Coronary artery (tissue), 2 donors: ENCODE measurements at regions not wholly inside any gene's neighbourhood (a gene's known extent, or its start where the extent isn't known, plus 50 kb on each side); places are given as distances from the start of the nearest gene placed in this dataset.

Experiments used
- DNase-seq: peaks from one replicate; pipeline ENCODE4 v3.0.0-alpha.2; 2017; ENCODE audit warnings: low spot score
- H3K27ac ChIP-seq, 2 donors: fragments of 200-600 bp; sonication (generic); one replicate each; pipeline ENCODE4 v1.5.1; 2016 to 2019
- H3K4me3 ChIP-seq: fragments of 200-600 bp; sonication (generic); 2 replicates; pipeline ENCODE4 v1.5.1; 2016; ENCODE audit warnings: mild to moderate bottlenecking, moderate library complexity
- TF ChIP-seq, protein P1 (sequence below): fragments of 200-600 bp; sonication (generic); IDR thresholded peaks from one replicate; pipeline ENCODE4 v1.5.1; 2019; ENCODE audit warnings: antibody characterized with exemption

DNA sequence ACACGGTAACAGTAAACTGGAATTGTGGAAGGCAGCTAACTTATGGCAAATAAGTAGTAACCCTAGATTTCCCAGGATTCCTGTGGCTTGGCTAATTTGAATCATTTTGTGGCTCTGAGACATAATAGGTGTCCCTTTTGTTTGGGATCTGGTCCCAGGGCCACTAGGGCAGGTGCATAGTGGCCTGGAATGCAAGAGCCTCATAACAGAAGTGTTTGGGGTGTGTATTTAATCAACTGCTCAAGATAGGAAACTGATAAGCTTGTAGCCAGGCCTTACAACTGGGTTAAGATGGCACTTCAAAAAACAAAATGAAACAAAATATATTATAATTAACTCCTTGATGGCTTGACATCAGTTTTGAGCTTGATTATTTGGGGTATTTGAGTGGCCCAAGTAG, 541.8 kb downstream of the ETV1 start:
- H3K4me3 ChIP-seq, result no peak overlapping the region
- DNase-seq, result no peak
- no peak overlapping the region for H3K27ac ChIP-seq
- TF ChIP-seq, protein P1, sequence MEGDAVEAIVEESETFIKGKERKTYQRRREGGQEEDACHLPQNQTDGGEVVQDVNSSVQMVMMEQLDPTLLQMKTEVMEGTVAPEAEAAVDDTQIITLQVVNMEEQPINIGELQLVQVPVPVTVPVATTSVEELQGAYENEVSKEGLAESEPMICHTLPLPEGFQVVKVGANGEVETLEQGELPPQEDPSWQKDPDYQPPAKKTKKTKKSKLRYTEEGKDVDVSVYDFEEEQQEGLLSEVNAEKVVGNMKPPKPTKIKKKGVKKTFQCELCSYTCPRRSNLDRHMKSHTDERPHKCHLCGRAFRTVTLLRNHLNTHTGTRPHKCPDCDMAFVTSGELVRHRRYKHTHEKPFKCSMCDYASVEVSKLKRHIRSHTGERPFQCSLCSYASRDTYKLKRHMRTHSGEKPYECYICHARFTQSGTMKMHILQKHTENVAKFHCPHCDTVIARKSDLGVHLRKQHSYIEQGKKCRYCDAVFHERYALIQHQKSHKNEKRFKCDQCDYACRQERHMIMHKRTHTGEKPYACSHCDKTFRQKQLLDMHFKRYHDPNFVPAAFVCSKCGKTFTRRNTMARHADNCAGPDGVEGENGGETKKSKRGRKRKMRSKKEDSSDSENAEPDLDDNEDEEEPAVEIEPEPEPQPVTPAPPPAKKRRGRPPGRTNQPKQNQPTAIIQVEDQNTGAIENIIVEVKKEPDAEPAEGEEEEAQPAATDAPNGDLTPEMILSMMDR, result no peak

DNA sequence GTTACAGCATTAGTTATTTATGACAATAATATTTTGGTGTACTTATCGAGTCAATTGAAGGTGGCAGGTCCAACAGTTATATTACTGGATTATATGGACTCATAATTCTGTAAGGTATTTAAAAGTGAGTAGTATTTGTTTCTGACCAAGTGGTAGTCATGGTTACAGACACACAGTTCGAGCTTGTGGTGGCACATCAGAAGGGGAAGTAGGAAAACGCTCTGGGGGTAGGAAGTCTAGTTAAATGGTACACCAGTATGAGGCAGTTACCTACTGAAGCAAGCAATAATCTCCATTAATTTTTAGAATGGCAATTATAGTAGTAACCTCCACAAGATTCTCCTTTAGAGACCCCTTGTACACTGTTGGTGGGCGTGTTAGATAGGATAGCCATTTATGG, 541.2 kb downstream of the ETV1 start:
- no peak overlapping the region for H3K4me3 ChIP-seq
- TF ChIP-seq, protein P1, result no peak
- H3K27ac ChIP-seq, result no peak overlapping the region
- no peak for DNase-seq

DNA sequence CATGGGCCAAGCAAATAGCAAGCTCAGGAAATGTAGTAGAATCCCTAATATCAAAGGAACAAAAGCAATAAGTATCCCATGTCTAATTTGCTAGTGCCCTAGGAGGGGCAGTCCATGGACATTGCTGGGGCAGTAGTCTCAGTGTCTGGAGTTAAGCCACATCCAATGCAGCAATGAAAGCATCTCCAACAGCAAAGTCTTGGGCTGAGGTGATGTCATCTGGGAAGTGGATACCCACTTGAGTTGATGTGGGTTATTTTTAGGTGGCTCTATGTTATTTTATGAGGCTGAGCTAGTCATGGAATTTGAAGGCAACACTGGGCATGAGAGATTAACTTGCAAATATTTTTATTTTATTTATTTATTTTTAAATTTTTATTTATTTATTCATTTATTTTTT, 540.0 kb downstream of the ETV1 start:
- TF ChIP-seq, protein P1, result no peak
- no peak overlapping the region for H3K27ac ChIP-seq
- no peak overlapping the region for H3K4me3 ChIP-seq
- no peak for DNase-seq

DNA sequence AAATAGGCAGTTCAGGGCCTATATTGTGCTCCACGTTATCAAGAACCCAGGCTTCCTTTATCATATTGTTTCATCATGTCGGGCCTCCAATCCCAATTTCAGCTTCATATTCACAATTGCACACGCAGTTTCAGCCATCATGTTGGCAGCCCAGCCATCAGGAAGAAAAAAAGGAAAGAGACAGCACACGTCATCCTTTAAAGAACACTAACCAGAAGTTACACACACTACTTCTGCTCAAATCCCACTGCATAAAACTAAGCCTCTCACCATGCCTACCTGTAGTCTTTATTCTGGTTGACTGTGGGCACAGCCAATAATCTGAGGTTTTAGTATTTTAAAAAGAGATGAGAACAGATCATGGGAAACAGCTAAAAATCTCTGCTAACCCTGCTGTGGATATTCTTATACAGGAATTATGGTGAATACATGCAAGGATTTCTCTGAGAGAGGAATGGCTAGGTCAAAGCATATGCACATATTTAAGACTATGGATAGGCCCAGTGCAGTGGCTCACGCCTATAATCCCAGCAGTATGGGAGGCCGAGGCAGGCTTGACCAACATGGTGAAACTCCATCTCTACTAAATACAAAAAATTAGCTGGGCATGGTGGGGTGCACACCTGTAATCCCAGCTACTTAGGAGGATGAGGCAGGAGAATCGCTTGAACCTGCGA, 534.4 kb downstream of the ETV1 start:
- no peak overlapping the region for H3K4me3 ChIP-seq
- no peak overlapping the region for H3K27ac ChIP-seq
- DNase-seq, result no peak
- TF ChIP-seq, protein P1, result no peak

DNA sequence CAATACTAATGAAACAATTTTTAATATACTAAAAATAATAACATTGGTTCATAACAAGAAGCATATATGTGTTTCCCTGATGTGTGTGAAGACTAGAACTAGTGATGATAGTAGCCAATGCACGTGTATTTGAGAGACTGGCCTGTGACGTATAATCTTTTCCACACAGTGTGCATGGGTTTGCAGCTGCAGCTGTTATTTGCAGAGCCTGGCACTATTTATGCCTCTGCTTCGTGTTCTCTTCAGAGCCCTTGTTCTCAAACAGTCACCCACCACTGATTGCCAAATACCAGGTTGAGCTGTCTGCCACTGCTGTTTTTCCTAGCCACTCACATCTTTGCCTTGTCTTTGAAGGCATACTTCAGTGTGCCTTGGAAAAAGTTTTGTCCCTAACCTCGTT, 531.7 kb downstream of the ETV1 start:
- no peak for DNase-seq
- H3K4me3 ChIP-seq, result no peak overlapping the region
- TF ChIP-seq, protein P1, result no peak
- H3K27ac ChIP-seq, result no peak overlapping the region

DNA sequence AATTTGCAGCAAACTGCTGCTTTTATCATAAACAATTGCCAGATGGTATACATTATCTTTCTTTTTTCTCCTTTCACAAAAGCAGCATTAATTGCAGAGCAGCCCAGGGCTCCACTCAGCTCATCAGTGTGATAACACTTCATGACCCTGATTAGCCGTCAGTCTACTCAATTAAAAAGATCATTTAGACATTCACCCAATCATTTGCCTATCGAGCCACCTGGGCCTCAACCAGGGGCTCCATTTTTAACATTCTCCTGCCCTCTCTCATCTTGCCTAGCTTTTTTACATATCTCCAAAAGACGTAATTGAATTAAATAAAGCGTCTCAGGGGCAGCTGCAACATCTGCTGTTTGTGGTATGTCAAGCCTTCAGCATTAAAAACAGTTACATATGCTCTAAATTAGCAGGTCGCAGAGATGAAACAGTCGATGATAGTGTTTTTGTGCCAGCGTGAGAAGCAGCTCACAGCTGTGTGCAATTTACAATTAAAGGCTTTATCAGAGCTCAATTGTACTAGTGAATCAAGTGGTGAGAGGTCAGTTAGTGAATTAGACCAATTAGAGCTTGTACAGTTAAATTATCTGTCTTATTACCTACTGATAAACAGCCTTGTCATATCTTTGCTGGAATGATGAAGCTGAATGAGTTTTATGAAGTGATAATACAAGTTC, 522.5 kb downstream of the ETV1 start:
- DNase-seq, result no peak
- Histone ChIP-seq H3K4me3 (no peak overlapping the region), H3K27ac (no peak overlapping the region)
- TF ChIP-seq, protein P1, result no peak

DNA sequence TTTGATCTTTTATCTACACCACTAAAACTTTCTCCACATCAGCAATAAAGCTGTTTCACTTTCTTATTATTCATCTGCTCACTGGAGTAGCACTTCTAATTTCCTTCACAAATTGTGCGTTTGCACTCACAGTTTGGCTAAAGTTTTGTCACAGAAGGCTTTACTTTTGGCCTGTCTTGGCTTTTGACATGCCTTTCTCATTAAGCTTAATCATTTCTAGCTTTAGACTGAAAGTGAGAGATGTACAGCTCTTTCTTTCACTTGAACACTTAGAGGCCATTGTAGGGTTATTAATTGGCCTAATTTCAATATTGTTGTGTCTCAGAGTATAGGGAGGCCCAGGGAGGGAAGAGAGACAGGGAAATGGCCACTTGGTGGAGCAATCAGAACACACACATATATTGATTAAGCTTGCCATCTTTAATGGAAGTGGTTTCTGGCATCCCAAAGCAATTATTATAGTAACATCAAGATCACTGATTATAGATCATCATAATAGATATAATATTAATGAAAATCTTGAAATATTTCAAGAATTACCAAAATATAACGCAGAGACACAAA, 512.5 kb downstream of the ETV1 start:
- no peak for DNase-seq
- Histone ChIP-seq H3K4me3 (no peak overlapping the region), H3K27ac (no peak overlapping the region)
- TF ChIP-seq, protein P1, result no peak
